ENCODE measurements at regions not wholly inside any gene's neighbourhood (a gene's known extent, or its start where the extent isn't known, plus 50 kb on each side); places are given as distances from the start of the nearest gene placed in this dataset. TPM values are rescaled to one million over a fixed set of nuclear protein-coding genes. Genes with fewer than 3 reads are reported as not detected.

DNA sequence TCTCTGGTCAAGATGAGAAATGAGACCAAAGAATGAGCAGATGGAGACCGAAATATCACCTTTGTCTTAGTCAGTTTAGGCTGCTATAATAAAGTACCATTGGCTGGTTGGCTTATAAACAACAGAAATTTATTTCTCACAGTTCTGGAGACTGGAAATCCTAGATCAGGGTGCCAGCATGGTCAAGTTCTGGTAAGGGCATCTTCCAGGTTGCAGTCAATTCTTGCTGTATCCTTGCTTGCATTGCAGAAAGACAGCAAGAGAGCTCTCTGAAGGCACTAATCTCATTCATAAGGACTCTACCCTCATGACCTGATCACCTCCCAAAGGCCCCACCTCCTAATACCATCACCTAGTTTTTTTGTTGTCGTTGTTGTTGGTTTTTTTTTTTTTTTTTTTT lies 52.7 kb upstream of the MKLN1 start:
- Histone ChIP-seq H2AK5ac (ENCODE audit: low read length, severe bottlenecking) (no peak overlapping the region), H3K27ac (ENCODE audit: low read length, poor library complexity, severe bottlenecking) (no peak overlapping the region), H2AFZ (ENCODE audit: low read depth, low read length) (no peak overlapping the region), H2BK12ac (ENCODE audit: low read length in 2 of 2) (no peak overlapping the region), H3K79me1 (replicated peaks; ENCODE audit: low read length, poor library complexity, severe bottlenecking) (no peaks in the 10 kb centered on the region), H3K14ac (ENCODE audit: low read length in 2 of 2) (no peak overlapping the region), H2BK120ac (ENCODE audit: low read depth, low read length) (no peak overlapping the region), H2BK15ac (ENCODE audit: low read depth, poor library complexity, severe bottlenecking) (no peak overlapping the region), H4K91ac (ENCODE audit: low read length) (no peak overlapping the region), H3K4ac (ENCODE audit: low read depth in 1 of 2, low read length in 2 of 2) (no peak overlapping the region), H3K4me1 (ENCODE audit: control insufficient read depth, insufficient read depth, low read depth, low read length) (no peaks in the 10 kb centered on the region), H3K9ac (ENCODE audit: low read length) (no peak overlapping the region), H4K8ac (ENCODE audit: low read length) (no peak overlapping the region), H3K4me3 (ENCODE audit: insufficient read depth in 1 of 2, low read depth in 1 of 2, low read length in 2 of 2) (no peak overlapping the region), H3K36me3 (ENCODE audit: control insufficient read depth in 1 of 2, insufficient read depth in 2 of 2, low read depth in 1 of 2, low read length in 2 of 2) (no peaks in the 10 kb centered on the region), H3K4me2 (ENCODE audit: low read length, poor library complexity, severe bottlenecking) (no peak overlapping the region), H2BK5ac (ENCODE audit: low read depth, low read length, poor library complexity, severe bottlenecking) (no peak overlapping the region), H3K23ac (ENCODE audit: low read length in 2 of 2) (no peak overlapping the region), H3K9me3 (ENCODE audit: control insufficient read depth, low read length) (no peaks in the 10 kb centered on the region), H3K27me3 (ENCODE audit: control insufficient read depth in 1 of 2, insufficient read depth in 1 of 2, low read length in 2 of 2) (no peaks in the 10 kb centered on the region), H3K18ac (ENCODE audit: low read depth in 1 of 2, low read length in 2 of 2) (no peak overlapping the region)
- no CpG with 5 or more reads among the region's 2 CpGs for WGBS
- DNase-seq, result no peak

DNA sequence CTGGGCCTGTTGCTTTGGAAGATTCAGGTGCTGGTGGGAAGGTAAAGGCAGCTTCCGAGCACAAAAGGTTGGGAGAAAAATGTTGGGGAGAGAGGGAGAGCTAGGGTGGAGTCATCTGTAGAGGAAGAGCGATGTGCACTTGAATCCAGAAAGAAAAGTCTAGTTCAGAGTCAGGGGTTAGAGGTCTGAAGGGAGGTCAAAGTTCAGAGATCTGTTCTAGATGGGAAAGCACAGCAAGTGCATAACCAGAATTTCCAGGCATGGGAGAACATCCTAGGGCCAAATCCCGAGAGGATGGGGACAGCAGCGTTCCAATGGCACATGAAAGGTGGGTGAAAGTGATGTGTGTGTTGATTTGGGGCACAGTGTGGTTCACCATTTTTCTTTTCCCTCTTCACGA lies 51.5 kb upstream of the MKLN1 start:
- no peak overlapping the region for H2AFZ ChIP-seq (ENCODE audit: low read depth, low read length)
- H2BK15ac ChIP-seq (ENCODE audit: low read depth, poor library complexity, severe bottlenecking), result no peak overlapping the region
- H3K4ac ChIP-seq (ENCODE audit: low read depth in 1 of 2, low read length in 2 of 2), result no peak overlapping the region
- H3K4me2 ChIP-seq (ENCODE audit: low read length, poor library complexity, severe bottlenecking), result no peak overlapping the region
- no peaks in the 10 kb centered on the region for H3K79me1 ChIP-seq (replicated peaks; ENCODE audit: low read length, poor library complexity, severe bottlenecking)
- no peaks in the 10 kb centered on the region for H3K9me3 ChIP-seq (ENCODE audit: control insufficient read depth, low read length)
- H3K4me1 ChIP-seq (ENCODE audit: control insufficient read depth, insufficient read depth, low read depth, low read length), result no peaks in the 10 kb centered on the region
- no peak overlapping the region for H3K4me3 ChIP-seq (ENCODE audit: insufficient read depth in 1 of 2, low read depth in 1 of 2, low read length in 2 of 2)
- H2BK5ac ChIP-seq (ENCODE audit: low read depth, low read length, poor library complexity, severe bottlenecking), result no peak overlapping the region
- H3K27me3 ChIP-seq (ENCODE audit: control insufficient read depth in 1 of 2, insufficient read depth in 1 of 2, low read length in 2 of 2), result no peaks in the 10 kb centered on the region
- no peaks in the 10 kb centered on the region for H3K36me3 ChIP-seq (ENCODE audit: control insufficient read depth in 1 of 2, insufficient read depth in 2 of 2, low read depth in 1 of 2, low read length in 2 of 2)
- H2AK5ac ChIP-seq (ENCODE audit: low read length, severe bottlenecking), result no peak overlapping the region
- H3K27ac ChIP-seq (ENCODE audit: low read length, poor library complexity, severe bottlenecking), result no peak overlapping the region
- H3K23ac ChIP-seq (ENCODE audit: low read length in 2 of 2), result no peak overlapping the region
- no peak for DNase-seq
- H2BK12ac ChIP-seq (ENCODE audit: low read length in 2 of 2), result no peak overlapping the region
- no peak overlapping the region for H4K8ac ChIP-seq (ENCODE audit: low read length)
- H2BK120ac ChIP-seq (ENCODE audit: low read depth, low read length), result no peak overlapping the region
- H4K91ac ChIP-seq (ENCODE audit: low read length), result no peak overlapping the region
- no peak overlapping the region for H3K14ac ChIP-seq (ENCODE audit: low read length in 2 of 2)
- 90% methylated on average over 5 of the region's 5 CpGs for WGBS
- H3K9ac ChIP-seq (ENCODE audit: low read length), result no peak overlapping the region
- H3K18ac ChIP-seq (ENCODE audit: low read depth in 1 of 2, low read length in 2 of 2), result no peak overlapping the region

DNA sequence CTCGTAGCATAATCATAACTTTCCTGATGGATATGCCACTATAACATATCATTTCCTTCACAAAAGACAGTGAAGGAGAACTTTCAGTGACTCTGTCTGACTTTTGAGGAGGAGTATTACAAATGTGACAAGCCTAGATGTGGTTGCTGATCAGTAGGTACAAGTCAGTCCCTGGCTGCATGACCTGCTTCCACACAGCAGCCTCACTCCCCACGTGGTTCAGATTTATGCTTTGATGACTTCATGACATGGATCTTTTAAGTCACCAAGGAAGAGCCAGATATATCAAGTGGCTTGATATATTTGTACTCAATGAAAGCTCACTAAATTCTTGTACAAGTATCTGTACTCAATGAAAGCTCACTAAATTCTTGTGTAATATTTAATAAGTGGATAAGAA lies 50.9 kb upstream of the MKLN1 start:
- H3K4me2 ChIP-seq (ENCODE audit: low read length, poor library complexity, severe bottlenecking), result no peak overlapping the region
- H2BK5ac ChIP-seq (ENCODE audit: low read depth, low read length, poor library complexity, severe bottlenecking), result no peak overlapping the region
- no peaks in the 10 kb centered on the region for H3K9me3 ChIP-seq (ENCODE audit: control insufficient read depth, low read length)
- H2BK15ac ChIP-seq (ENCODE audit: low read depth, poor library complexity, severe bottlenecking), result no peak overlapping the region
- H3K4me3 ChIP-seq (ENCODE audit: insufficient read depth in 1 of 2, low read depth in 1 of 2, low read length in 2 of 2), result no peak overlapping the region
- H3K4ac ChIP-seq (ENCODE audit: low read depth in 1 of 2, low read length in 2 of 2), result no peak overlapping the region
- no peak overlapping the region for H3K14ac ChIP-seq (ENCODE audit: low read length in 2 of 2)
- no peak overlapping the region for H2AK5ac ChIP-seq (ENCODE audit: low read length, severe bottlenecking)
- no peak overlapping the region for H4K91ac ChIP-seq (ENCODE audit: low read length)
- no peak overlapping the region for H3K9ac ChIP-seq (ENCODE audit: low read length)
- no peak for DNase-seq
- no CpG with 5 or more reads among the region's 2 CpGs for WGBS
- H3K27ac ChIP-seq (ENCODE audit: low read length, poor library complexity, severe bottlenecking), result no peak overlapping the region
- no peak overlapping the region for H4K8ac ChIP-seq (ENCODE audit: low read length)
- H3K27me3 ChIP-seq (ENCODE audit: control insufficient read depth in 1 of 2, insufficient read depth in 1 of 2, low read length in 2 of 2), result no peaks in the 10 kb centered on the region
- H3K79me1 ChIP-seq (replicated peaks; ENCODE audit: low read length, poor library complexity, severe bottlenecking), result no peaks in the 10 kb centered on the region
- H3K23ac ChIP-seq (ENCODE audit: low read length in 2 of 2), result no peak overlapping the region
- no peaks in the 10 kb centered on the region for H3K36me3 ChIP-seq (ENCODE audit: control insufficient read depth in 1 of 2, insufficient read depth in 2 of 2, low read depth in 1 of 2, low read length in 2 of 2)
- no peak overlapping the region for H2BK12ac ChIP-seq (ENCODE audit: low read length in 2 of 2)
- no peak overlapping the region for H3K18ac ChIP-seq (ENCODE audit: low read depth in 1 of 2, low read length in 2 of 2)
- H3K4me1 ChIP-seq (ENCODE audit: control insufficient read depth, insufficient read depth, low read depth, low read length), result no peaks in the 10 kb centered on the region
- H2AFZ ChIP-seq (ENCODE audit: low read depth, low read length), result no peak overlapping the region
- H2BK120ac ChIP-seq (ENCODE audit: low read depth, low read length), result no peak overlapping the region

Small RNA genes lying in the stretch of these regions (small RNA-seq; reads per million reads assigned to genes)
- gene AC016831.3 (ENCODE audit: low read depth), result not detected
- gene RNU6-1010P (ENCODE audit: low read depth), result not detected

Measured in mesenchymal stem cell (in vitro differentiated cells and primary cell).